Fibroblast of skin of left quadriceps (primary cell): ENCODE measurements at regions not wholly inside any gene's neighbourhood (a gene's known extent, or its start where the extent isn't known, plus 50 kb on each side); places are given as distances from the start of the nearest gene placed in this dataset.

Experiments
- DNase-seq, 2 experiments: peaks; one replicate each; pipeline ENCODE4 v3.0.0-alpha.2; 2013; ENCODE audit warnings: low read depth in 2 of 2

DNA sequence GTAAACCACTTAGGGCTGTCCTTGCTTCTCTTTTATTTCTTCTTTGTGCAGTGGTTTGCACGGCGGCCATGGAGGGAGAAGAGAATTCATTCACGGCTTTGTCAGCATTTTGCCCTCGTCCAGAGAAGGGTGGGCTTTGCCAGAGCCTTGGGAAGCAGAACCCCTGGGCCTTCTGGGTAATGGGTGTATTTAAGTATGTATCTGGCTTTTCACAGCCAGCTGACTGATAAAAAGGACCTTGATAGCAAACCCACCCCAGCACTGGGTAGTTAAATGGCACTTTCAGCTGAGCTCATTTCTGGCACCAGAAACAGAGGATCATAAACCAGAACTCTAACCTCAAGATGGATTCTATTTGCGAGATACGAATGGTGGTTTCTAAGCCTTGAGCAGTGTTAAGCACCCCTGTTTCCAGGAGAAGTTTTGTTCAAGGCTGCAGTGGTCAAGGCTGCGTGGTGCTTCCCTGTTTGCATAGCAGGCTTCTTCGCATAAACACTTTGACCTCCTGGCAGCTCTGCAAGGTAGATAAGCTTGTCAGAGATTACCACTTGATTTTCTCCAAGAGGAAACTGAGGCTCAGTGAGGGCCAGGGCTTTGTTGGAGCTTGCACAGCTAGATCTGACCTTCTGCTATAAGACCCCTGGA, 441.6 kb upstream of the KLF4 start:
- DNase-seq, result no peak

DNA sequence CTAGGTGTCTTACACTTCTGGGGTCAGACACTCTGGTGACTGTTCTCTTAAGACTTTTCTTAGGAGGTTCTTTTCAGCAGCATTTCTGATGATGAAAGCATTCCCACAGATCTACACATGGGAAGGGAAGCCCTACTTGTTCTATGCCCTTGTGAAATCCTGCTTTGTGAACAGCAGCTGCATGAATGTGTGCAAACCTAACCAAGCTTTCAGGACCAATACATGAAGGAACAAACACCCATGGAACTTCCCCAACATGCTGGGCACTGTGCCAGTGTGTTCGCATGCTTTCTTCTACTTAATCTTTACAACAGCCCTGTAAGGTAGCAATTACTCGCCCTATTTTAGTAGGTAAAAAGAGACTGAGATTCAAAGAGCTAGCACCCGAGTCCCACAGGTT, 439.9 kb upstream of the KLF4 start:
- peak; percentile 48 to 52 for DNase-seq

DNA sequence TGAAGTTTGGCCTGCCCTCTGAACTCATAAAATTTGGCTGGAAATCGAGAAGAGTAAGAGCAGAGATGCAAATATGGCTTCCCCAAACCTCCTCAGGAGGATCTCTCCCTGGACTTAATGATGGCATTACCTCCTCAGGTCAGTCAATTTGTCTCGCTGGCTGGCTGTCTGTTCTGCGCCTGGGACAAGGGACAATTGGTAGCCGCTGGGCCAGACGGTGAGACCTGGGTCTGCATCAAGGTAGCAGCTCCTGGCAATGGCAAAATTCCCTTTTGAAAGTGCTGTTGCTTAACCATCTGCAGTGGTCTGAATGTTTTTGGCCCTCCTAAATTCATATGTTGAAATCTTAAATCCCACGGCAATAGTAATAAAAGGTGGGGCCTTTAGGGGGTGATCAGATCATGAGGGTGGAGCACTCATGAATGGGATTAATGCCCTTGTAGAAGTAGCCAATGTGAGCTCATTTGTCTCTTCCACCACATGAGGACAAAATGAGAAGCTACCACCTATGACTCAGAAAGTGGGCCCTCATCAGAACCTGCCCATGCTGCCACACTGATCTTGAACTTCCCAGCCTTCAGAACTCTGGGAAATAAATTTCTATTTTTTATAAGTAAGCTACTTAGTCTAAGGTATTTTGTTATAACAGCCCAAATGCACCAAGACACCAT, 439.3 kb upstream of the KLF4 start:
- DNase-seq, result no peak

DNA sequence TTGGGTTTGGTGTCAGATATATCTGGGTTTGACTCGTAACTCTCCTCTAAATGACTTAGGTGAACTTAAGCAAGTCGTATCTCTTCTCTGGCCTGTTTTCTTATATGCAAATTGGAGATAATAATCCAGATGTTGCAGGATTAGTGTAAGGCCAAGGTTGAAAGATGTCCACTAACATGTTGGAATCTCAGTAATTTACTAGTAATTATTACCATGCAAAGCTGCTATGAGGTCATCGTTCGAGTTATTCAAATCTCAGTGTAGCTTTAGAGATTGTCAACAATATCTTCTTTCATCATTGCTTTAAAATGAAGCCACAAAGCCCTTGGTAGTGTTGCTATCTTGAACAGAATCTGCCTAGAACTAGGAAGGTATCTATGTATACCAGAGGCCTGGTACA, 437.7 kb upstream of the KLF4 start:
- no peak for DNase-seq

DNA sequence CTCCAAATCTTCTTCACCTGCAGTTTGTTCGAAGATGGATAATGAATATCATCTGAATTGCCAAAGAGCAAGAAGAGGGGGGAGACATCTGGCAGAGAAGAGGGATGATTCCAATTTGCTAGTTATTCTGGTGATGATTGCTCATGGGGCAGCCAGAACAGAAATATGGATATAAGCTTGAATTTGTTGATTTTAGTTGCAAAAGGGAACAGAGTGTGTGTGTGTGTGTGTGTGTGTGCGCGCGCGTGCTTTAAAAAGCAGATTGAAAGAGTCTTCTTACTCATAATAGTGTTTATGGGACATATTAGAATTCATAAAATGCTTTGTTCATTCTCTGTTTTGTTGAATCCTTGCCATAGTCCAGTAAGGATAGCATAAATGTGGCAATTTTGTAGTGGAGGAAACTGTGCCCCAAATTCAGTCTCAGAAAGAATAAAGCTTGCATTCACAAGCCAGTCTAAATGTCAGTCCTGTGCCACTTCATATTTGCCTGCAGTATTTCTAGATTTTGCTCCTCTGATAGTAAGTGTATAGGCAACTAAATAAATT, 436.3 kb upstream of the KLF4 start:
- peak; percentile 37 to 48 for DNase-seq

DNA sequence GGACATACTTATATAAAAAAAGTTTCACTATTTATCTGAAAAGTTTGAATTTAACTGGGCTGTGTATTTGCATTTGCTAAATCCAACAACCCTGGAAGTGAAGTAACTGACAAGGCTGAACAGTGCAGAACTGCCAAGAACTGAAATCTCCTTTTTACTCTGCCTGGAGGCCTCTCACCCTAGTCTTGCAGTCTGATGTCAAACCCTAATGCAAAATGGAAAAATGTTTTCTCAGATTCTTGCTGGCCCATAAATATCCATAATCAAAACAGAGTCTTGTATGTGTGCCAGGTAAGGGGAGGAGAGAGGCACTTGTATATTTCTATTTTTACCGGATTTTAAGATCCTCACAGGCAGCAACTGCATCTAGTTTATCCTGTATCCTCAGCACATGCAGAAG, 432.7 kb upstream of the KLF4 start:
- DNase-seq, result no peak

DNA sequence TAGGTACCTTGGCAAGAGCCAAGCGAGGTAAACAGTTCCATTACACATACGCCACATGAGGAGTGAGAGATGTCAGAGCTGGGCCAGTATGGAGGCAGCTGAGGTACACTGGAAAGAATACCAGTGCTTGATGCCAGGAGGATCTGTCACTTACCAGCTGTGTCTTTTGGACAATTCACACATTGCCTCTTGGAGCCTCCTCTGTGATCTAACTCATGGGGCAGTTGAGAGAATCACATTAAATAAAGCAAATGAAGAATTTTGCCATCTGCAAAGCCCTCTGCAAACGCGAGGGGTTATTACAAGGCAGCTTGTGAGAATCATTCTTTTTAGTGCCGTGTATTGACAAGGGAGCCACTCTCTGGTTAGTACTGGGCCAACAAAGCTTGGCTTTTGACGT, 429.7 kb upstream of the KLF4 start:
- DNase-seq, result no peak

DNA sequence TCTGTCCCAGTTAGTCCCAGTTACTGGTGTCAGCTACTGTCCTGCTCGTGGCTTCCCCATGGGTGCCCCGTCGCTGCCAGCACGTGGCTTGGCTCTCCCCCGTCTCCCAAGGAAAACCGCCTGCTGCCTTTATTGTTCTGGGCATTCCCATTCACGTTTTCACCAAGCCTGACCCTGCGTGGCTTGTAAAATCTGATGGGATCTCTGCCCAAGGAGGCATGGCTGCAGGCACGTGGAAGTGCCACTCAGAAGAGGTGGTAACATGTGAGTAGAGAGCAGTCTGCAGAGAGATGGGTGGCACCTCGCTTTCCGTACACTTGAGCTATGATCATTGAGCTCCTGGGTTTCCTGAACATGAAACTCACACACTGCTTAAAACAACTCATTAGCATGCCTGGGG, 429.2 kb upstream of the KLF4 start:
- no peak for DNase-seq

DNA sequence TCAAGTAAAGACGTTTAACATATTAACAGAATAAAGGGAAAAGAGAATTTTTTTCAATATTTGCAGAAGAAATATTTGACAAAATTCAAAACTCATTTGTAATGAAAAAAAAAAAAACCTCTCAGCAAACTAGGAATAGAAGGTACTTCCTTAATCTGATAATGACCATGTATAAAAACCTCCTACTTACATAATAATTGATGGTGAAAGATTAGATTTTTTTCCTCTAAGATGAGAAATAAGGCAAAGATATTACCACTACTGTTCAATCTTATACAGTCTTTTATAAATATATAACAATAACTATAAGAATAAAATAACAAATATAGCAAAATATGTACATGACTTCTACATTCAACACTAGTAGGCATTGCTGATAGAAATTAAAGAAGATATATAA, 424.6 kb upstream of the KLF4 start:
- no peak for DNase-seq

DNA sequence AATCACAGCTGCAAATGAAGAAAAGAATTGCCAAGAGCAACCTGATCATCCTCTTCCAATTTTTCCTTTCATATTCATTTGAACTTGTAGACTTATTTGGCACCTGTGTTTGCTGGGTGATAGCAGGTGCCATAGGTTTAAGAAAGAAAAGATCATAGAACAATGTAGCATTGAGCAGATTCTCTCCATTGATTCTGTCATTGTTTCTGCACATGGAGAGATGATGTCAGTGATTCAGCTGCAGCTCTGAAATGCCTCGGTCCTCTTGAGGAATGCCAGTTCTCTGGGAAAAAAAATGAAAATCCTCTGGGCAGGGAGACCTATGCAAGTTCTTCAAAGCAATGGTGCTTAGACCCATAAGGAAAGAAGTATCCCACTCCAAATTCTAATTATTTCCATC, 418.1 kb upstream of the KLF4 start:
- DNase-seq, result no peak

DNA sequence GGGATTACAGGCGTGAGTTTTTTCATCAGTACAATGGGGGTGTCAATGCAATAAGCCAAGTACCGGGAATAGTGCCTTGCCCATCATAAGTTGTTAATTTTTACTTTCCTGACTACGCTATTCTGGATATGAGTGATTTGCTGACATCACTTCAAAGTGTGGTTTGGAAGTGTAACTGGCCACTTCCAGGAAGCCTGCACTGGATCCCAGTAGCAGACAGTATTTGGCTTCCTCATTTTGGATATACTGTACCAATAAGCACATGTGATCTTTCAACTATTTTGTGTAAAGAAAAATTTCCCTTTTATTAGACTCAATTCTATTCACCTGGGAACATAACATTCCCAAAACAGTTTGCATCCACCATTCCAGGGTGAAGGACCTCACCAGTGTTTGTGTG, 417.7 kb upstream of the KLF4 start:
- DNase-seq, result no peak

DNA sequence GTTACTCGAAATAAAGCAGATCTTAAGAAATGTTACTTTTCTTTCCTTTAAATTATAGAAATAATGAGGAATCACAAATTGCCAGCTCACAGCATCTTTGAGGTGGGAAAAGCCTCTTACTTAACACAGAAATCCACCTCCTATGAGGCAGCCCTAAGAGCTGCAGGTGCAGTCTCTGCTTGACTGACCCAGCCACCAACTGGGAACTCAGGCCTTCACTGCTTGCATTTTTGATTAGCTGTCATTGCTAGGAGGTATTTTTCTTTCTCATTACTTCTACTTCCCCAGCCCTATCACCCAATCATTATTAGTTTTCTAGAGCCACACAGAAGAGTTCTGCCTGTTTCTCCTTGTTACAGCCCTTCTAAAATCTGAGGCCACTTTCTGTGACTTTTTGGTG, 416.5 kb upstream of the KLF4 start:
- no peak for DNase-seq

DNA sequence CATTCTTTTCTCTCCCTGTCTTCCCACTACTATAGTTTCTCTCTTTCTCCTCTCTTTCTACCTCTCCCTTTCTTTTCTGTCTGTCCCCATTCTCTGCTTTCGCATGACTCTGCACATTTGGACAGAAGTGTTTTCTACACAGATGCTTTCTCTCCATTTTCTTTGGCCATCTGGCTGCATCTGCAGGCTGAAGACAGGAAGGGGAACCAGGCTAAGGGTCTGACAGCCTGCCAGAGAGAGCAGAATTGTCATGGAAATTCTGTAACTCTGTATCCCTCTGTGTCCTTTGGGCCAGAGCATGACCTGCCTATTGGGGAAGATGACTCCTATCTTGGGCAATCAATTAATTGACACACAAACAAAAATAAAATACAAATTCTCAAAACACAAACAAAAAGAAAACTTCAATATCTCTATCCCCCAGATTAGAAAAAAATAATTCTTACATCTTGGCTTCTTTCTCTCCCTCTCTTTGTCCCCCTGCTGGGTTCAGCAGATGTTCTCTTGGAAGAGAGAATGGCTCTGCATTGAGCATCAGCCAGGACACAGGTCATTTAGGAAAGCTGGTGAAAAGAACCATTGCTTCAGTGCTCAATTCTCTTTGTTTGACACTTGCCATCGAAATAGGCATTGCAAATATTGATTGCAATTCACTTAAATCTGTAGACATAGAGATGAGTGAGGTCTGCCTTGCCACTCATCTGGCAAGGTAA, 415.9 kb upstream of the KLF4 start:
- DNase-seq, result no peak

DNA sequence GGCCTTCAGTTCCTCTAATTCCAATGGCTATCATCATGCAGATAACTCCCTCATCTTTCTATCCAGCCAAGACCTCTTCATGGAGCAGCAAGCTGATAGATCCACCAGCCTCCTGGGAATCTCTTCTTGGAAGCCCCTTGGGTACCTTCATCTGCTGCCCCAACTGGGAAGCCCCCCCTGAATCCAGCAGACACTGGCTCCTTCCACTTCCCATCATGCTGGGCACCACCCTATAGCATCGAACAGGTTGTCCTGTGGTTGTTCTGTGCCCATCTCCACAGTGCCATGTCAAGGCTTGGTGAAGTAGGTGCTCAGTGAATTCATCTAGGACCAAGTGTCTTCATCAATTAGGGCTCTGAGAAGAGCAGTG, 410.4 kb upstream of the KLF4 start:
- no peak for DNase-seq

DNA sequence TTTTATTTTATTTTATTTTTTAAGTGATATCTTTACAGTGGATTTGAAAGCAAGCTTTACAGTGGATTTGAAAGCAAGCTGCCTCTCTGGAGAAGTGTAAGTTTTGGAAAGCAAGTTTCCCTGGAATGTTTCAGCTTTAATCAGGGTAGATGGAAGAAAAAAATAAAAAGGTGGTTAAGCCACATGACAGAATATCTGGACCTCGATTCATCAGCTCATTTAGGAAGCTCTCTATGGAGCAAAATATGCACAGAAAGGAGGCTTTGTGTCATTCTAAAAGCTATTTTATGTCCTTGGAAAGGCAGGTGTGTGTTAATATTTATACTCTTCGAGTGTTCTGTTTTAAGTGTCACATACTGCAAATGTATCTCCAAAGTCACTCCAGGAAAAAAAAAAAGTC, 409.2 kb upstream of the KLF4 start:
- DNase-seq, result no peak

DNA sequence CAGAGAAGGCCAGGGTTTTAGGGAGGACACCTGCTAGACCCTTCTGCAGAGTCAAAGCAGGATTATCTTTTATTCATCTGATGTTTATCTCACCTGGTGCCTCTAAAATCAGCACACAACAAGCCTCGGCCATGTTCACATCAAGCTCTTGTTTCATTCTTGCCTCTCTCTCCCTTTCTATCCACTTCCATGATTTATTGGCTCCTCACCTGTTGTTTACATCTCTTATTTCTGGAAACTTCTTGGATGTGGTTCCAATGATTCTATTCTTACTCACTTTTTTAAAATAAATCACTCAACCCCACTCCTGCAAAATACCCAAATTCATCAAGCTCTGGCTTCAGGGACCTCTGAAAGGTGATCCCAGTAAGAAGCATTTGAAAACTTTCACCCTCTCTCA, 407.0 kb upstream of the KLF4 start:
- no peak for DNase-seq

DNA sequence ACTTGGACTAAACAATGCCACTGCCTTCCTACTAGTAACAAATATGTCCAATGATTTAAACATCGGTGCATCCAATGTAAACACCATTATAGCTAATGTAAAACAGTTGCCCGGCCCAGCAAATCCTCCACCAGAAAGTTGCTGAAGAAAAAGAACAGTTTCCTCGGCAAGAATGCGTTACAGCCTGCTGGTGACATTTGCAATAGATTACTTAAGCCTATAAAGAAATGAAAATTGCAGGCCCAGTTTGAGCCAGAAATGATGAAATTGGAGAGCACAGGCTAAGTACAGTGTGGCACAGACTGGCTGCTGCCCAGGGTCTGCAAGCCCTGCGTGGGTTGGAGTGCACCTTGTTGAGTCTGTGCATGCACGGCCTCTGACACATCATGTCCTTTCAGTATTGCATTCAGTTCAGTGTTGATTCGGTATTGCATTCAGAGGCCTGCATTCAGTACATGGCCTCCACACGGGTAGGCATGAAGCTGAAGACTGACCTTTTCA, 406.0 kb upstream of the KLF4 start:
- DNase-seq, result peak; percentile 65 to 69

DNA sequence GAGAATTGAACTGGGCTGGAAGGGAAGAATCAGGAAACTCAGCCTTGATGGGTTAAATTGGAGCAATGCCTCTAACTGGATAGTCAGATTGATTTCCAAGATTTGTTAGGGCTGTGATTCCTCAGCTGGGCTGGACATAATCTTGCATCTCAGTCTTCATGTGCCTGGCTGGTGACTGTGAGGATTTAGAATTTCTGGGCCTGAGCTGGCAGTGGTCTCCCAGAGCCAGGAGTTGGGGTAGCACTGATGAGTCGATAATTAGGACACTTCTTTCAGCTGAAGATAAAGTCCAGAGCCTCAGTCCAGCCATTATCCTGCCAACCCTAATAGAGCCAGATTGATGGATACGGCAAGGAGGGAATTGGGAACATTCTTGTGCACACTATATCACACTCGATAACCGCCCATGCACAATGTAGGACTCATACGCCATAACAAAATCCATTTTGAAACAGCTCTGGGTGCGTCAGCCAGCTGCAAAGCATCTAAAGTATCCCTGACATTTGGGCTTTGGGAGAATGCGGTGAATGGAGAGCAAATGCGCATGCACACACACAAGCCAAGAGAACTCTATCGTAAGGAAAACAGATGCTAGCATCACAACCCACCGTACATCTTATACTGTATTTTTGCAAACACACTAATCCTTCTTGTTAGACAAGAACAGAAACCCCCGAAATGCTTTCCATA, 405.1 kb upstream of the KLF4 start:
- peak; percentile 93 to 95 for DNase-seq

DNA sequence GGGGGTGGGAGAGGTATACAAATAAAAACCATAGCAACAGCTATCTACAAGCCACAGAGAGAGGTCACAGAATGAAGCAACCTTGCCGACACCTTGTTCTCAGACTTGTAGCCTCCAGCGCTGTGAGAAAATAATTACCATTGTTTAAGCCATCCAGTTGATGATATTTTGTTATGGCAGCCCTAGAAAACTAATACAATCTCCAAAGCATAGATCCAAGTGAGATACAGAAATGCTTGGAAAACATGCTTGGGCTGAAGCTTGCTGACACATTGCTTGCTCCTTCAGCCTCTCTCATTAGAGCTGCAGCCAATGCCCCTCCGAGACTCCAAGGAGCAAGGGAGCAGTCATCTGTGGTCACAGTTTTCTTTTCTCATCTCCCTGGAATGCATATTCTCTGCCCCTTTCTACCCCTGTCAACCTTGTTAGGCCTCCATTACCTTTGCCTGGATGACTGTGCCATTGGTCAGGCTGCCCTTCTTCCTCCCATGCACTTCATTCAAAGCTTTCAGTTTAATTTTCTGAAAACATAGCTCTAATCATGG, 401.4 kb upstream of the KLF4 start:
- DNase-seq, result no peak

DNA sequence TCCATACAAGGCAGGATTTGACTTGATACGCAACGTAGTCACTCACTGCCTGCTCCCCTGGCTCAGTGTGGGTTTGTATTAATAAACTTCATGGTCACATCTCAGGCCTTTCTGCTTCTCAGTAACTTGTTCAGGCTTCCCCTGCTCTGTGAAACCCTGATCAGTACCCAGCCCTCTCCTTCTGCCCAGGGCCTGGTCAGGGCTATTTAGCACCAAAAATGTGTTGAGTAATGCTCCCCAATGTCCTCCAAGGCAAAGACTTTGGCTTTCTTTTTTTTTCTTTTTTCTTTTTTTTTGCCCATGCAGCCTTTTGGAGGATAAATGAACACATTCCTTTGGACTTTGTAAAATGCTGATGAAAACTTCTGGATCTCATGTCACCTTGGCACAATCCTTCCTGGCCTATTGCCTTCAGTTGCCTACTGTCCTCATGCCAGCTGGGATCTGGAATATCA, 399.2 kb upstream of the KLF4 start:
- DNase-seq, result no peak

DNA sequence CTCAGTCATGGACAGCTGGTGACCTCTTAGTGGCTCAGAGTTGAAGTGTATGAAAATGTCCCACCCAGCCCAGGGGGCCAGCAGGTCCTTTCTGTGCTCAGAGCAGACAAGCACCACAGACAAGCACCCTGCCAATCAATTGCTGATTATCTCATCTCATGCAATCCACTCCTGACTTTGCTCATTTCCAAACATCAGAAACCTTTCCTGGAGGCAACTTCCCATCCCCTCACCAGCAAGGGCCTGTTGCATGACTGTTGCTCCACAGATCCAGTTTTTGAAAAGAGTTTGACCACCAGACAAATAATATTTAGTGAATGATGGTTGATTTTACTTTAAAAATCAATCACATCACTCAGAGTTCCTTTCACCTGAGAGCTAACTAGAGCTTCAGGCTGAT, 397.3 kb upstream of the KLF4 start:
- DNase-seq, result no peak
